NT2/D1 (cell line): ENCODE measurements at regions not wholly inside any gene's neighbourhood (a gene's known extent, or its start where the extent isn't known, plus 50 kb on each side); places are given as distances from the start of the nearest gene placed in this dataset.

ENCODE experiments used
- SUZ12 ChIP-seq: IDR thresholded peaks from 2 replicates; pipeline ENCODE4 v1.6.1; 2011; ENCODE audit not compliant: insufficient read length, insufficient read depth; ENCODE audit errors: extremely low read depth
- YY1 ChIP-seq: IDR thresholded peaks from 2 replicates; pipeline ENCODE4 v1.6.1; 2011; ENCODE audit not compliant: insufficient read length, insufficient read depth
- ZNF274 ChIP-seq: IDR thresholded peaks from 2 replicates; pipeline ENCODE4 v1.6.1; 2011; ENCODE audit warnings: mild to moderate bottlenecking, low read depth, low read length

DNA sequence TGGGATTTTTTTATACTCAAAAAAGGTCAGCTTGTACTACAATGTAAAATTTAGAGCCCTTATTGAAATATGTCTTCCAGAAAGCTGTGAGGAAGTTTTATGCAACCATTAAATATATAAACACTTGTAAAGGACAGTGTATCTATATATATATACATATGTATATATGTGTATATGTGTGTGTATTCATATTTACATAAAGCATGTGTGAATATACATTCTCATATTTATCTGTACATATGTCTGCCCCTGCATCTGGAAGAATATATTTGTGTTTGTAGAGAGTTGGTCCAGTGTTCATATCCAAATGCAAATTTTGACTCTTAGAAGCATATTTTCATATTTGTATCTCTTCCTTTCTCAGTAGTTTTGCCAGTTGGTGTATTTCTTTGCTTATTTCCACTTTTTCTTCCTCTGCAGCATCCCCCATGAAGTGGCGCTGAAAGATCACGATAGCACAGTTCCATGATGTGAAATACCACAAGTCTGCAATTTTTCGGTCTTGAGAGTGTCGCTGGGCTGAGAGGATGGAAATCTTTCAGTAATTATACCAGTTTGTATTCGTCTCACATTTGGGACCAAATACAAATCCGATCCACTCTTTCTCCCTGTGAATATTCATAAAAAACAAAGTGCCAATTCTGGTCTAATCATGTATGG is 311.7 kb upstream of the DPH6 start:
- TF ChIP-seq ZNF274 (no peak), SUZ12 (no peak), YY1 (no peak)
